Hematopoietic multipotent progenitor cell treated with erythropoietin and hydrocortisone succinate and interleukin-3 and kit ligand, for 8 days (in vitro differentiated cells): ENCODE measurements at regions not wholly inside any gene's neighbourhood (a gene's known extent, or its start where the extent isn't known, plus 50 kb on each side); places are given as distances from the start of the nearest gene placed in this dataset.
"Not testable (repeated sequence)": the region's sequence is repeated elsewhere in the genome, so short reads cannot be mapped to it uniquely, and the experiment has no call there.

Experiments
- DNase-seq: peaks from one replicate; pipeline ENCODE4 v3.0.0-alpha.2; 2015

- DNase-seq: no peak
These were observed 250.1 kb upstream of the TRPC7 start for GRCh38 chr5:136615251-136616119.

DNA sequence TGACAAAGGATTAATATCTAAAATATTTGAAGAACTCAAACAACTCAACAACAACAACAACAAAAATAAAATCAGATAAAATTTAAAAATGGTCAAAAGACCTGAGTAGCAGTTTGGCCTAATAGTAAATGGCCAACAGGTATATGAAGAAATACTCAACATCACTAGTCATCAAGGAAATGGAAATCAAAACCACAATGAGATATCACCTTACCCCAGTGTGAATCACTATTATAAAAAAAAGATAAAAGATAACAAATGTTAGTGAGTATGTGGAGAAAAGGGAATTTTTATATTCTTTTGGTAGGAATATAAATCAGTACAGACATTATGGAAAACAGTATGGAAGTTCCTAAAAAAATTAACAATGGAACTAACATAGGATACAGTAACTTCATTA lies 247.9 kb upstream of the TRPC7 start:
- DNase-seq: no peak

- no peak for DNase-seq
These were observed 240.3 kb upstream of the TRPC7 start for GRCh38 chr5:136605638-136606037.

- DNase-seq: no peak
These were observed 235.0 kb upstream of the TRPC7 start for GRCh38 chr5:136600306-136600705.

- DNase-seq: no peak
These were observed 233.6 kb upstream of the TRPC7 start for GRCh38 chr5:136598802-136599404.

- no peak for DNase-seq
These were observed 229.1 kb upstream of the TRPC7 start for GRCh38 chr5:136594416-136594815.

GRCh38 chr5:136590581-136590980 lies 225.2 kb upstream of the TRPC7 start:
- DNase-seq: no peak

GRCh38 chr5:136586196-136586595 lies 220.9 kb upstream of the TRPC7 start:
- DNase-seq: no peak

- DNase-seq: no peak
These were observed 219.1 kb upstream of the TRPC7 start for GRCh38 chr5:136584474-136584873.

GRCh38 chr5:136579238-136579637 lies 213.9 kb upstream of the TRPC7 start:
- DNase-seq: no peak

- DNase-seq: not testable (repeated sequence)
These were observed 204.5 kb upstream of the TRPC7 start for GRCh38 chr5:136569875-136570274.

- not testable (repeated sequence) for DNase-seq
These were observed 200.1 kb upstream of the TRPC7 start for GRCh38 chr5:136565457-136565856.

GRCh38 chr5:136565050-136565449 lies 199.7 kb upstream of the TRPC7 start:
- DNase-seq: not testable (repeated sequence)

- DNase-seq: not testable (repeated sequence)
These were observed 199.1 kb upstream of the TRPC7 start for GRCh38 chr5:136564431-136564830.

DNA sequence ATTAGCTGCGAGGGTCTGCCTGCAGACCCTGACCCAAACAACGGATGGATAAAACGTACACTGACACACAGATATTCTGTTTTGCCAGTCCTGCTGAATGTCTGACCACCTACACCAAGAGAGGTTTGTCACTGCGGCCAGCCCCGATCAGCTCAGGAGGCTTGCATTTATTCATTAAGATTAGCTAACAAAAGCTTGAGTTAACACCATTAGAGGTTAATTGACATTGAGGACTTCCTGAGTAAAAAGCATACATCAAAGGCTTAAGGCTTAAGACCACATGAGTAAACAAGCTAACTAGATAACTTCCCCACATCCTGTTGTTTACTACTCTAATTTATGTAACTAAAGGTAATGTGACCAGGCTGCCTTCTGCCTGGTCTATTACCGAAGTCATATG lies 198.1 kb upstream of the TRPC7 start:
- DNase-seq: no peak

- DNase-seq: no peak
These were observed 194.8 kb upstream of the TRPC7 start for GRCh38 chr5:136560126-136560525.

GRCh38 chr5:136559651-136560050 lies 194.3 kb upstream of the TRPC7 start:
- no peak for DNase-seq

DNA sequence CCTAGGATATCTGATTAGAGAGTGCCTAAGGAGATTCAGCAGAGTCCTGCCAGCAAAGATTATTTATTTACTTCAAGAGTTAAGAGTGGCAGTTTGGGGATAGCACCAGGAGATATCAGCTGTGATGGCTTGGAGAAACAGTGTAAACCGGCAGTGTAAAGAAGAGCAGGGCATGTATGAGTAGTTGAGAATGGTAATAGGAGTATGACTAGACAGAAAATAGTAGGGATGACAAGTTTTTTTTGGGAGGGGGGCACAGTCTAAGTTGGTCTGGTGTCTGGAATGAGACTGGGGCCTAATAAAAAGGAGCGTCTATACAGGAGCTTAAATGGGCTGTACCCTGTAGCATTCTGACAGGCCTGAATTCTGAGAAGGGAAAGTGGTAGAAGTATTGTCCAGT lies 181.8 kb upstream of the TRPC7 start:
- not testable (repeated sequence) for DNase-seq

GRCh38 chr5:136546441-136546840 lies 181.1 kb upstream of the TRPC7 start:
- DNase-seq: not testable (repeated sequence)

- not testable (repeated sequence) for DNase-seq
These were observed 179.7 kb upstream of the TRPC7 start for GRCh38 chr5:136545031-136545430.

DNA sequence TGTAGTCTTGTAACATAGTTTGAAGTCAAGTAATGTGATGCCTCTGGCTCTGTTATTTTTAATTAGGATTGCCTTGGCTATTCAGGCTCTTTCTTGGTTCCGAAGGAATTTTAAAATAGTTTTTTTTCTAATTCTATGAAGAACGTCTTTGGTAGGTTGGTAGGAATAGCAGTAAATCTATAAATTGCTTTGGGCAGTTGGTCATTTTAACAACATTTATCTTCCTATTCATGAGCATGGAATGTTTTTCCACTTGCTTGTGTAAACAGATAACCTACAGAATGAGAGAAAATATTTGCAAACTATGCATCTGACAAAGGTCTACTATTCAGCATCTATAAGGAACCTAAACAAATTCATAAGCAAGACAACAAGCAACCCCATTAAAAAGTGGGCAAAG lies 173.2 kb upstream of the TRPC7 start:
- DNase-seq: no peak

GRCh38 chr5:136529081-136529480 lies 163.7 kb upstream of the TRPC7 start:
- no peak for DNase-seq

- DNase-seq: no peak
These were observed 163.2 kb upstream of the TRPC7 start for GRCh38 chr5:136528481-136529030.

DNA sequence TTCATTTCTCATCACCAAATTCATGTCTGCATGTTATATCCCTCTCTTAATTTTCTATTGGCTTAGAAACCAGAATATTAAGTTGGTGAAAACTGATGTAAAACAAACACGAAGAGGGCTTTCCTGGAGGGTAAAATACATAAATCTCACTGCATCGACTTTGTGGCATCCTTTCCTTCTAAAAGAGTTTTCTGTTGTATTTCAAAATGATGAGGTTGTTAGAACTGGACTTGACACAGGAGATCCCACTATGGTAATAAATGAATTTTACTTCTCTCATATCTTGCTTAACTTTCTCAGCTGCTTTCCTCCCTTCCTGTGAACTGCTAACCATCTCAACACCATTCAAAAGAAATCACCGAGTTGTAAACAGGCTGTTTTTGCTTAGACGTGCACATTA lies 162.0 kb upstream of the TRPC7 start:
- DNase-seq: no peak
